ENCODE measurements at regions not wholly inside any gene's neighbourhood (a gene's known extent, or its start where the extent isn't known, plus 50 kb on each side); places are given as distances from the start of the nearest gene placed in this dataset.

DNA sequence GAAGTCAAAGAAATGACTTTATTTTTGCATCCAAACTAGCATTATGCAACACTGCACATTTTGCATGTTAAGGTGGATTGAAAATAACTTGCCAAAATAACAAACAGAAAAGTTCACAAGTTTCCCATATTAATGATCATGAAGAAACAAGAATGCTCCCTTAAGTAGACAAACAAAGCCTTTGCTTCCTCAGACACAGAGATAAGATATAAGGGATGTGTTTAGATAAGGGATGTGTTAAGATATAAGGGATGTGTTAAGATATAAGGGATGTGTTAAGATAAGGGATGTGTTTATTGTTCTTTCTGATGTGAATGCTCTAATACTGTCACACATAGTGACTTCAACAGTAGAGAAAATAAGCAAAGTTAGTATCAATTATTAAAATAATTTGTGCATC is 174.8 kb downstream of the GABRG2 start:
- Histone ChIP-seq H3K36me3 (ENCODE audit: control insufficient read depth, insufficient read depth, low read length) (no peaks in the 10 kb centered on the region), H3K27ac (ENCODE audit: low read length) (no peak overlapping the region), H3K4me1 (ENCODE audit: control insufficient read depth, insufficient read depth, low read length) (no peaks in the 10 kb centered on the region), H3K4me3 (ENCODE audit: low read length) (no peak overlapping the region), H3K9me3 (ENCODE audit: control insufficient read depth, insufficient read depth, low read length) (no peaks in the 10 kb centered on the region), H3K27me3 (ENCODE audit: control insufficient read depth, insufficient read depth, low read length) (no peaks in the 10 kb centered on the region)
- H3K4me1 Mint-ChIP-seq, result no peaks in the 10 kb centered on the region
- H3K36me3 Mint-ChIP-seq, result no peaks in the 10 kb centered on the region
- H3K27me3 Mint-ChIP-seq (ENCODE audit: low read depth in 2 of 2), result no peaks in the 10 kb centered on the region
- H3K9me3 Mint-ChIP-seq, result peaks cover 7 to 10% of the 10 kb centered on the region in 2 donors
- H3K4me3 Mint-ChIP-seq, result no peak overlapping the region
- ATAC-seq, result no peak
- no peak overlapping the region for H3K27ac Mint-ChIP-seq
- DNase-seq, result no peak
- intact Hi-C loops (cut with micrococcal nuclease), result no loop called here
- no peak for TF ChIP-seq CTCF (IDR thresholded peaks at IDR 0.05)

GRCh38 chr5:162243651-162244050 is 176.1 kb downstream of the GABRG2 start:
- H3K4me1 ChIP-seq (ENCODE audit: control insufficient read depth, insufficient read depth, low read length), result no peaks in the 10 kb centered on the region
- H3K27me3 ChIP-seq (ENCODE audit: control insufficient read depth, insufficient read depth, low read length), result no peaks in the 10 kb centered on the region
- no peak for TF ChIP-seq CTCF (IDR thresholded peaks at IDR 0.05)
- no peak overlapping the region for H3K27ac ChIP-seq (ENCODE audit: low read length)
- Mint-ChIP-seq H3K27ac (no peak overlapping the region), H3K27me3 (ENCODE audit: low read depth in 2 of 2) (no peaks in the 10 kb centered on the region), H3K9me3 (peaks cover 4 to 7% of the 10 kb centered on the region in 2 donors), H3K4me1 (no peaks in the 10 kb centered on the region), H3K36me3 (no peaks in the 10 kb centered on the region), H3K4me3 (no peak overlapping the region)
- H3K9me3 ChIP-seq (ENCODE audit: control insufficient read depth, insufficient read depth, low read length), result no peaks in the 10 kb centered on the region
- intact Hi-C loops (cut with micrococcal nuclease), result no loop called here
- H3K4me3 ChIP-seq (ENCODE audit: low read length), result no peak overlapping the region
- WGBS (ENCODE audit: insufficient coverage), result 69% methylated on average over 3 of the region's 3 CpGs
- ATAC-seq (no peak), DNase-seq (no peak)
- H3K36me3 ChIP-seq (ENCODE audit: control insufficient read depth, insufficient read depth, low read length), result no peaks in the 10 kb centered on the region

DNA sequence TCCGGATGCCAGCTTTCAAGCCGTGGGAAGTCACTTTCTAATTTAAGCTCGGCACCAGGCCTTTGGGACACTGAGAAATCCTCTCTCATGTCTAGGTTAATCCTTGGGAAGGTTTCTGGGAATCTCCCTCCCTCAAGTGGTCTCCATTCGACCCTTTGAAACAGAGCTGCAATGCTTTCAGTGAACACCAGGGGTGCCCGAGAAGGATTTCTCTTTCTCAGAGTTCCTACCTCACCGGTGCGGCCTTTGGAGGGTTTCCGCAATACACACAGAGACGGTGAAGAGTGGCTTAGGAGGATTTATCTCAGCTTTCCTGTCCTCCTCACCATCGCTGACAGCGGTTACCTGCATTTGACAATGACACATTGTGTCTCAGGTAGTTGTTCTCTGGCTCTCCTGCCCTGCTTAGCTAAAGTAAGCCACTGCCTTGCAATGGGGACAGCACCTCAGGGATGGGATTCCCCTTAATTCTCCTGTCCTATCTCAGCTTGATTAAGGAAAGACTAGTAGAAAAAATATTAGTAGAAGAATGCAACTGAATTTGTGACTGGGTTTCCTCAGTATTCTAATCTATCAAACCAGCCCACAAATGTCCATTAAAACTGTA is 180.6 kb downstream of the GABRG2 start:
- Mint-ChIP-seq H3K27ac (no peak overlapping the region), H3K36me3 (no peaks in the 10 kb centered on the region)
- 86% methylated on average over 11 of the region's 11 CpGs for WGBS (ENCODE audit: insufficient coverage)

More for the DNA sequence above, 180.6 kb downstream of the GABRG2 start:
- no peaks in the 10 kb centered on the region for H3K36me3 ChIP-seq (ENCODE audit: control insufficient read depth, insufficient read depth, low read length)
- DNase-seq (no peak), ATAC-seq (no peak)
- no peak overlapping the region for H3K27ac ChIP-seq (ENCODE audit: low read length)
- H3K9me3 ChIP-seq (ENCODE audit: control insufficient read depth, insufficient read depth, low read length), result no peaks in the 10 kb centered on the region
- Mint-ChIP-seq H3K27me3 (ENCODE audit: low read depth in 2 of 2) (no peaks in the 10 kb centered on the region), H3K4me3 (no peak overlapping the region), H3K9me3 (peaks cover 4 to 7% of the 10 kb centered on the region in 2 donors), H3K4me1 (no peaks in the 10 kb centered on the region)
- H3K4me1 ChIP-seq (ENCODE audit: control insufficient read depth, insufficient read depth, low read length), result no peaks in the 10 kb centered on the region
- no peak overlapping the region for H3K4me3 ChIP-seq (ENCODE audit: low read length)
- no peak for TF ChIP-seq CTCF (IDR thresholded peaks at IDR 0.05)
- intact Hi-C loops (cut with micrococcal nuclease), result no loop called here
- no peaks in the 10 kb centered on the region for H3K27me3 ChIP-seq (ENCODE audit: control insufficient read depth, insufficient read depth, low read length)

All from natural killer cell (primary cell).